Stimulated activated CD8-positive, alpha-beta memory T cell treated with anti-CD3 and anti-CD28 coated beads, Interleukin-4, amount 100 ng/mL, for 48 hours (primary cell): ENCODE measurements at regions not wholly inside any gene's neighbourhood (a gene's known extent, or its start where the extent isn't known, plus 50 kb on each side); places are given as distances from the start of the nearest gene placed in this dataset.
"Not testable (repeated sequence)": the region's sequence is repeated elsewhere in the genome, so short reads cannot be mapped to it uniquely, and the experiment has no call there.

Experiments used
- DNase-seq: peaks from one replicate; pipeline ENCODE4 v3.0.0-alpha.2; 2020

DNA sequence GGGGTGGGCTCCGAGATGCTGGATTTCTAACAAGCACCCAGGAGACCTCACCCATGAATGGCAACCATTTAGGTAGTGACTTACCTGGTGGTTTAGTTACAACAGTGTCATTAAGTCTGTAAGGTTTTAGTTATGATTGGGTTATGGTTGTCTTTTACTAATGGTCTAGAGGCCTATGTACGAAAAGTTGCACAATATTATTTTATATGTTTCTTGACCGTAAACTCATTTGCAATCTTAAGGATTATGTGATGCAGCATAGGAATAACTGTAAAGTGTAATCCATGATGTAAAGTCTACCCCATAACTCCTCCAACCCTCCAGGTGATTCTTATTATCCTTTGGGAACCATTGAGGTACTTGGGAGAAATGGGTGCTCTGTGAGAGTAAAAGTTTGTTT, 155.4 kb upstream of the ZEB2 start:
- DNase-seq, result no peak

DNA sequence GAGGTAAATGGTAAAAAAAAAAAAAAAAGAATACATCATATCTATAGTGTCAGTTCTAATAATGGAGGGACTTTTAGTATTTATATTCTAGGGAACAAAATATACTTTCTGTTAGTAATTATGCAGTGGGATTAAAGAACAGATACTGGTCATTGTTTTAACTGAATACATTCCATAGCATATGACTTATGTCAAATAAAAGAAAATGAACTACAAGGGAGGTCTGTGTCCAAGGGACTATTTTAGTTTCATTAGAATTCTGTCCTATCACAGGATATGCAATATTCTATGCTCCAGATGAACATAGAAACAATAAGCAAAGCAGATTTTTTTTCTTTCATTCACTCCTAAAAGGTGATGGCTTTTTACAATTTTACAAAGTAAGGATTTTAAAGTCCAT, 154.2 kb upstream of the ZEB2 start:
- DNase-seq, result no peak

DNA sequence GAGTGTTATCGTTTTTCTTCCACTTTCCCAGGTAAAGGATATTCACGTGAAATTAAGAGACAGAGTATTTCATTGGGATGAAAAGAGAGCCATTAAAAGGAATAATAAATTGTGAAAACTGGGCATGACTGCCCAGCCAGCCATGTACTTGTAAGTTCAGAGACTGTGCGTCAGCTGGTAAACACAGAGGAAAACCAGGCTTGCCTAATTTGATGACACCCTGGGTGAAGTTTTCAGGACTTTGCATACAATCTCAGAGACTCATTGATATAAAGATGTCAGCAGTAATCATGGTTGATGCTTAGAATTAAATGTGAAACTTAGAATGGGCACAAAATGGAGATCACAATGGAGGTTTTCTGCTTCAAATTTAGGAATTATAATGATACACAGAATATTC, 153.5 kb upstream of the ZEB2 start:
- DNase-seq, result no peak

DNA sequence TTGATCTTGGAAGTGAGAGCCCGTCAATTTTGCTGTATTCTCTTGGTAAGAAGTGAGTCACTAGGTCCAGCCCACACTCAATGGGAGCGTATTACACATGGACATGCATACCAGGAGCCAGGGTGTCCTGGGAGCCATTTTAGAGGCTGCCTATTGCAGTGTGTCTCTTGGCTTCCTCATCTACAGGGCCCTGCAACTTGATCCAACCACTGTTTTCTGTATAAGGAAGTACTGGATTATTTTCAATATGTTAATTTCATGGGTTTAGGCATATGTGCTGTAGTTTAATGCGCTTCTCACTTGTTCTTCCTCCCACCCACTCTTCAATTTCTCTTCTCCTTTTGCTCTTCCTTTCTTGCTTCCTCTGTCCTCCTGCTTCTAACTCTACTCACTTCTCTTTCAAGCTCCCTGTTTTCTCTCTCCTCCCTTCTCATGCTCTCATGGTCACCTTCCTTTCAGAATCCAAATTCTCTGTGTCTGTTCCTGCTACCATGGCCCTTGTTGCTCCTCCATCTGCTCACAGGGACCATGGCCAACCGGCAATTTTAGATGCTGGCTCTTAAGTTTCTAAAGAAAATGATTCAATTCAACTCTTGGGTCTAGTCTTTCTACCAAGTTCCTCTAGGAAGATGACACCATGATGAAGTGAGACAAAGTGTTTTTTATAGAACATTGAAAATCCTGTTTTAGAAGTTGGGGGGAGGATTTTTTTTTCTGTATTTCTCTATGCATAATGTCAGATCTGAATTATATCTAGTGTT, 152.0 kb upstream of the ZEB2 start:
- DNase-seq, result no peak

DNA sequence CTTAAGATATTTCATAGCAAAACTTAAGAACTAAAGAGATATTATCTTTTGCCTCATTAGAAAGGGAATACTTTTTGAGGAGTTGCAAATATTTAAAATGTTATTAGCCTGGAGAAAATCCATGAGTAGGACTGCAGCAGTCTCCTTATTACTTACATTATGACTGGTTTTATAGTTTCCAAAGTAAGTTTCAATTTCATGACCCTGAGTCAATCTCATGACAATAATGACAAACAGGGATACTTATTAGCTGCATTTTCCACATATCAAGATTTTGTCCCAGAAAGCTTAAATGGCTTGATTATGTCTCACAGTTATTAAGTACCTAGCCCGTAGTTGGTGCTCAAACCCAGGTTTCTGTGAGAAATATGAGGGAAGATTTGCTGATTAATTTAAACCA, 150.8 kb upstream of the ZEB2 start:
- DNase-seq, result no peak

DNA sequence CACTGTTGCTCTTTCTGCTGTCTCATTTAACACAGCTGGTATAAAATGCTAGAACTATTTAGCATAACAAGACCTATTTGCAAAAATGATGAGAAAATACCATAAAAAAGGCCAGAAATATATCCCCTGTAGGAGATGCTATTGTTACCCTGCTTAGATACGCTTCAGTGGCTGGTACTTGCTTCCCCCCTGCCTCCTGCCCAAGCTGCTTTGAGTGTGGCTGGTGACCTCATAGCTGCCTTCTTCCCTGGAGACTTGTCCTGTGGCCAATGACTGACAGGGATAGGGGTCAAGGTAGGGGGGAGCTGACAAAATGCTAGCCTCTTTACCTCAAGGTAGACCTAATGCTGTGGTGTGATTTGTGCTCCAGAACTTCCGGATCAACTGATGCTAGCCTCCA, 150.2 kb upstream of the ZEB2 start:
- DNase-seq, result no peak

DNA sequence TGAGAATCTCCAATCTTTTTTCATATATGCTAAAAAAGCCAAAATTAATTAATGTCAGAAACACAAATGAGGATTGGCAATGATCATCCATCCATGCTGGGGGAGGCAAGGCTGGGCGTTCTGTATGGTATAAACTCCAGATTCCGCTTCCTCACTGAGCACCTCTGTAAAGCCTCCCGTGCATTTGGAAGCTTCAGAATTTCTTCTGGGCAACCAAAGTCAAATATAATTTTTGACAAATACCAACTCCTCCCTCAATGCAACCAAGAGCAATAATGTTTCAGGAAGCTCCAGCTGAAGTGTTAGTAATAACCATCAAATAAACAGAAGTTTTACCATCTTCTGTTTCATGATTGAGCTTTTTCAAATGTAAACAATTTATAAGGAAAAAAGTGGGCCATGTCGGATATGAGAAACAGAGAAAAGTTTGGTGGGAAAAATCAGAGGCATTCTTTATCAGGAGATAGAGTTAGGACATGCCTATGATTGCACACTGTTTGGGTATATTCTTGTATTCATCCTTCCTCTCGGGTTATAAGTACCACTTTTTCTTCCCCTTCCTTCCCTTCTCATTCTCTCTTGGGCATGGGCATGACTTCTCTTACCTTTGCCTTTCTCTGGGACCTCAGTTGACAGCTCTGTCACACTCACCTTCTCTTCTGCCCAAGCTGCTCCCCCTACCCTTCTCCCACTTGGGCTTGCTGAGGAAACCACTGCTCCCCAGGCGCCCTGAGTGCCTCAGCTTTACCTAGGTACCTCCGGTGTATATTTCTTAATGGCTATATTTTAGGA, 149.5 kb upstream of the ZEB2 start:
- DNase-seq, result no peak

DNA sequence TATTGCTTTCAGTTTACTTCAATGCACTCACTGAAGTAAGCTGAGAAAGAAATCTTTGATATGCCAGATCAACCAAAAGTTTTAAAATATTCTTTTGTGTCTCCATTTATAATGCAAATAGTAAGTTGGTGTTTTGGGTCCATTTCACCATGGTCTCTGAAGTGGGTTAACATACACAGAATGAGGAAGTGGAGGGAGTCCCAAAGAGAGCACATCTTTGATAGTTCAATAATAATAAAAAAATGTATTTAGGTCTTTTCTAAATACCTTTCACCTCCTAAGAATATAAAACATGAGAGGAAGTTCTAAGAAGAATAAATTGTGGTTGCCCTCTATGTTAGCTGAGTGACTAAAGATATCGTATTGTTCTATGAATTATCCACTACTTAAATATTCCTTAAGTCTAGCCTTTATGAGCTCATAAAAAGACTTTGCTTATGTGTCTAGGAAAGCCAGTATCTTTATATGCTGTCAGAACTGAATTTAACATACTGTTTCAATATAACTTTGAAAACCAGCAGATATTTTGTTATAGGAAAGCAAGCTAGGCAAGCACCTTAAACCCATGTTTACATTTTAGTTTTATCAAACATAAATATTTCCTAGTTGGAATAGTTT, 148.7 kb upstream of the ZEB2 start:
- DNase-seq, result no peak

DNA sequence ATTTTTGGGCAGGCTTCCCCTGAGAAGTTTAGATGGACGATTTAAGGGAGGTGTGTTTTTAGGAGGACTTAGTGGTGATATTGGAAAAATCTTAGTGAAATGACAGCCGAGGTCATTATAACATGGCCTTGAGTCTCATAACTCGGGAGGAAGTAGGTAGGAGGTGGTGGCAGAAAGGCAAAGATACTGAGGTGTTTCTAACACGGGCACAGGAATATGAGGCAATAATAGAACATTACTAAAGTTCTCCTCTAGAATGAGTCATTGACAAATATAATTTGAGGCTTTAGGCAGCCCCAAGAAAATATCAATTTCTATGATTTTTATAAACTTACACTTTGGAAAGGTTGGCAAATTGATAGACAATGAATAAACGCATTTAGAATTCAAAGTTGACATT, 146.1 kb upstream of the ZEB2 start:
- no peak for DNase-seq

DNA sequence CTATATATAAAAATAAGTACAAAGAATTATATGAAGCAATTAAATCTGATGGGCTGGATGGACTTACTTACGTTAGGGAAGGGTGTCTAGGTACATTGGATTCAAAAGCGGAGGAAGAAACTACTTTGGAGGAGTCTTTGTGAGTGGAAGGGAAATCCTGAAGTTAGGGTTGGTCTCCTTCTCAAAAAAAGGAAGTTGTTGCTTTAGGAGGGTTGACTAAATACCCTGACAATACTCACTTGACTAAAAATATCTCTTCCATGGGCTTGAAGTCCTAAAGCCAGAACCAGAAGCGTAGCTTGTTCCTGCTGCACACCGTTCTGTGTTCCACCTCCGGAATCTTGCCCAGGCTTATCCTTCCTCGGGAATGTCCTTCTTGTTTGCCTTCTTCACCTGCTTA, 143.3 kb upstream of the ZEB2 start:
- no peak for DNase-seq

DNA sequence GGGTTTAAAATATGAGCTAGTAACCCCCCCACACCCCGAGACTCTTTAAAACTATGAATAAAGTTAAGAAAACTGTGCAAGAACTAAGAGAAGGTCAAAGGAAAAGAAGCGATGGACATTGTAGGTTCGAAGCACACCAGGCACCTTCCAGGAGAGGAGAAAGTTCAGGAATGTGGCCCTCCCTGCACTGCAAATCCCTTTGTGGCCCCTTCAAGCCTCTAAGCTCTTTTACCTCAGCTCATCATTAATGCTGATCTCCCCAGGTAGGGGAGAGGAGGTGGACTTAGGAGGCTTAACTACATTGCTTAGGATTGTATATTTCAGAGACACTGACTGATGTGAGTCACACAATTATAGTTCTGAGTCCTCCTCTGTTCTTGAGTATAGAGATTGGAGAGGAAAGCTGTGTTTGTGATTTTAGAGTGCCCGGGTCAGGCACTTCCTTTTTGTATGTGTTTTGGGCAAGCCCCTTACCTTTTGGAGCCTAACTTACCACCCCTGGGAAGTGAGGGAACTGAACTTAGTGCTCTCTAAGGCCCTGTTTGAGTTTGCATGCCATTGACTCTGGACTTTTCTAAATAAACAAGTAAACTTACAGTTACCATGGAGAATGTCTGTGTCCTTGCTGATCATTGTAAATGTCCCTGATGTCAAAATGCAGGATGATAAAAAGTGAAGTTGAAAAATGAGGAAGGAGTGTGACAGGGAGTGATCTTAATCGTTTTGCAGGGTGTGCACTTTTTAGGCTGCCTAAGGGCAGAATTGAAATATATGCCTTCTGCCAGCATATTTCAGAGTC, 140.8 kb upstream of the ZEB2 start:
- DNase-seq, result no peak

DNA sequence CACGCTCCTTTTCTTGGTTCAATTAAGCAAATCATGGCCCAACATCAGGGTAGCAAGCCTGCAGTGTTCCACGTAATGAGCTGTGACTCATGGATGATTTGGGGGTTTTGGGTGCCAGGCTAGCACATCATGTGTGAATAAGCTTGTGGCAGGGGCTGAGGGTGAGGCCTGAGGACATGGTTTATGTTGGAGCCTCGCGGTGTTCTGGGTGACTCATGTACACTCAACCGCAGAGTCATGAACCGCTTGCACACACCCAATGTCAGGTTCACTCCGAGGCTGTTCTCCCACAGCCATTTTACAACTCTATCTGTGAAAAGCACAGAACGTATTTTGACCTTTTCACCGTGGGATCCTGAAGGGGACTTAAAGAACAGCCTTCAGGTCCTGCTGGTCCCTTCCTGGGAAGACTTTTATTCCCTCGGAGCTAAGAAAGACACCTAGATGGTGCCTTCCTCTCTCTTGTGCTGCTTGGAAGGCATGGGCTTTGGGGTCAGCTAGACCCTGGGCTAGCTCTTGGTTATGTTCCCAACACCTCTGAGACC, 139.9 kb upstream of the ZEB2 start:
- DNase-seq, result peak; percentile 56

DNA sequence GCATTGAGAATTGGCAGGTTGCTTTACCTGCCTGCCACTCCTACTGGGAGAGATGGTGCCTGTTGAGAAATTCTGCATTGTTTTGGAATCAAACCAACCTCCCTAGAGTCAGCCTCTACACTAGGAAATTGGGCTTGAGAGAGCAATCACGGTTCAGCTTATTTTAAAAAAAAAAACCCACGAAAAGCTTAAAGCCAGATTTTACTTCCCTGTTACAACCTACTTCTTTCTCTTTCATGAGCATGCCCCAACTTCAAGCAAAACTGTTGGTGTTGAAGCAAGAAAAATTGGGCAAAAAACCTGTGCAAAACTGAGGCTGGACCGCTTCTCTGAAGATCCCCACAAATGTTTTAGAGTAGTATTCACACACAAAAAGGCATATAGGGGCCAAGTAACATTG, 134.6 kb upstream of the ZEB2 start:
- DNase-seq, result no peak

DNA sequence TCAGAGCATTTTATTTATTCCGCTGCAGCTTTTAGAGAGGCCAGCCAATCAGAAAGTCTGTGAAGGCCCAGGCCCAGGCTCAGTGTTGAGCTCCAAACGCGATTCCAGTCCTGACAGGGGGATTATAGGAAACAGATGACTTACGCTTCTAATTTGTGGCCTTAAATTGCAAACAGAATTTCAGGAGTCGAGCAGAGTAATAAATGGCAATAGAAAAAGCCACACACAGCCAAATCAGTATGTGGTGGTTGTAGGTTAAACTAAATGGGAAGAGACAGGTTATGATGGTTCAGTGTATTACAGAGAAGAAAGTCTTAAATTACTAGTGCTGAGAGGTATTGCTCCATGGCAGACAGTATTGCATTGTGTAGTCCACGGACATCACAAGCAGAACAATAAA, 131.0 kb upstream of the ZEB2 start:
- DNase-seq, result no peak

DNA sequence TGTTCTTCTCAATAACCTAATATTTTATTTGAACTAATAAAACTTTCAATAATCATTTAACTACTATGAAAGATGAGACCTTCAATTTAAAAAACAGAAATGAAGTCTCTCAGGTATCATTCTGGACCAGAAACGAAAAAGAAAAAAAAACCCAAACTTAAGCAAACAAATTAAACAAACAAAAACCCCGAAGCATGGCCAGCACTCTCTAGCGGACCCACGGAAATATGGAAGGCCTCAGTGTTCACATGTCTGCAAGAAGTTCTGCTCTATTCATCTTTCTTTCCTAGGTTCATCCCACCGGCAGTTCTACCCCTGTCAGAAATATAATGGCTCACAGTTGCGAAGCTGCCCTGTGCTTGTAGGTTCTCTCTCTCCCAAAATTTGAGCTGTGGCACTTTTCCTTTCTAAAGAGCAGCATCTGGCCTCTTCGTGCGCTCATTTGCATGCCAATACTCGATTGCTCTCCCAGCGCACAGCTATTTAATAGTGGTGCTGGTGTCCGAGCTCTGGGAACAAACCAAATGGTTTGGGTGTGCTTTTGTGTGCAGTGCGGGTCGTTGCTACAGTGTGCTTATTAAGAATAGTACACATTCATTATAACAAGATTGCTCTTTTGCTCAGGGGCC, 129.0 kb upstream of the ZEB2 start:
- no peak for DNase-seq

DNA sequence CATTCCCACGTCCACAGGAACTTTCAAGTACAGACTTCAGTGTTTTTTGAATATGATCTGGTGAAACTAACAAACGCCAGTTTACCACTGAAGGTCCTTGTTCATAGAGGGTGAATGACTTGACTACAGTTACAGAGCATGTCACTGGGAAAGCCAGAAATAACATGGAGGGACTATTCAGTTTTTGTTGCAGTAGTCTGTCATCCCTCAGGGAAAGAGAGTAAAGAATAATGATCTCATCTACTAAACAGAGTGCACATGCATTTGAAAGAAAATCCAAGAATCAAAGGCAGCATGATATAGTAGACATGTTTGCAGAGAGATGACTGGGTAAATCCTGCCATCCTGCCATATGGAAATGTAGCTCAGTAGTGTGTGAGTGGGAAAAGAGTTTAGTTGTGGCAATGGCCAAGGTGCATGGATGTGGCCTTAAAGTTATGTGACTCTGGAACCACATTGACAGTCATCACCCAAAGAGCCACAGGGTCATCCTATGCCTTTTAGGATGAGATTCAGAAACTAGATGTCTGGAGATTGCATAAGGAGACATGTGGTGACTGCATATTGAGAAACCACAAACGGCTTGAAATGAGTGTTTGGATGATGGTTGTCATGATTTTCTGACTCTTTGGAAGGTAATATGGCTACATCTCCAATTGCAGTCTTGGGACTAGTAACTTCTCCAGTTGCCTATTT, 125.3 kb upstream of the ZEB2 start:
- DNase-seq, result no peak

DNA sequence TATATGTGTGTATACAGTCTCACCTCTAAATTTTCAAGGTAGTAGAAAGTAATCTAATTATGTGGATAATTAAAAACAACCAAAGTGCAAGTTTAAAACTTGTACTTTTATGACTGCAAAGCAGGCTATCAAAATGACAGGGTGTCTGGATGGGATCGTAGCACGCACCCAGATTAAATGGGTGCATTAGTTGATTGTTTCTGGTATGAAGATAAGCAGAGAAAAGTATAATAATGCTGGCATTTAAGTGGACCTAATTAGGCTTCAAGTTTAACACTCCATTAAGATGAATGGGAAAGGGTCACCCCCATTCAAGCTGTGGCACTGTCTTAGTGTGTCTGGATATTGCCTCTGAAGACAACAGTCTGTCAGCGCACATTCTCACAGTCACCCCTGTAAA, 124.6 kb upstream of the ZEB2 start:
- no peak for DNase-seq

DNA sequence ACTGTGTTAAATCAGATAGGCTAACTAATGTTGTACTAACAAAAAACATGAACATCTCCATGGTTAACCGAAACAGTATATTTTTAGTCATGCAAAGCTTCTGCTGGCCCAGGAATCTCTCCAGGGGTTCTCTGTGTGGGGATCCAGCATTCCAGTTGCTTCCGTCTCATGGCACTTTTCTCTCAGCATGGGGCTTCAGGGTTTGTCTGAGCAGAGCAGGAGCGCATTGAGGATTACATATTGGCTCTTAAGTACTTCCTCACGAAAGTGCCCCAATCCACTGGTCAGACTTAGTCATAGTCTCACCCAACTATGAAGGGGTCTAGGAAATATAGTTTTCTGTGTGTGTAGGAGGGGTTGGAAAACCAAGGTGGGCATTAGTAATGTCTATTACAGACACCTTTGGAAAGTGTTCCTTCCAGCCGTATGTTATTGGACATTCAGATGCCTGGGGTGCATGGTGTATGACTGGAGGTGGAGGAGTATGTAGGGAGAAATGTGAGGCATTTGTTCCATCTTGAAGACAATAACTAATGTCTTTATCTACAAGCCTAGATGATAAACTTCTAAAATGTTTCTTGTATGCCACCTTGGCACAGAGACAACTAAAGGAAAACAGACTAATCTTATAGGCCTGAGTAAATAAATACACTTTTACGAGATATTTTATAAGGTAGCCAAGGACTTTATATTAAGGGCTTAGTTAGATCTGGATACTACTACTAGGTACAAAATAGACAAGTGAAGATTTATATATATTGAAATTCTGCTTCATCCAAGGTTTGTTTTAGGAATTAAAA, 123.8 kb upstream of the ZEB2 start:
- DNase-seq, result no peak

DNA sequence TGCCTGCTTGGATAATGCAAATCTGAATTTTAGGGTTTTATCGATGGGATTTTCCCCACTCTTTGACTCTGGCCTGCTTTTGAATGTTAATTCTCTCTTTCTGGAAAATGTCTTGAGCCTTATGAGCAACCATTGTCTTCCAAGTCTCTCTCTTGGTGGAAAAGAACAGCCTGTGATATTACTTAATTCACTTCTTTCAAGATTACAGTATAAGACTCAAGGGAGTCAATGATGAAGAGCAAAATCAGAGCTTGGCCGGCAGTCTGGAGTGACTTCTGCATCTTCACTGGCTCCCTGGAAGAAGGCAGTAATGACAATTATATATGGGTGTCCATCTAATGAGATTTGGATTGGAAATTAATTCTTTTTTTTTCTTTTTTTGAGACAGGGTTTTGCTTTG, 122.9 kb upstream of the ZEB2 start:
- no peak for DNase-seq

DNA sequence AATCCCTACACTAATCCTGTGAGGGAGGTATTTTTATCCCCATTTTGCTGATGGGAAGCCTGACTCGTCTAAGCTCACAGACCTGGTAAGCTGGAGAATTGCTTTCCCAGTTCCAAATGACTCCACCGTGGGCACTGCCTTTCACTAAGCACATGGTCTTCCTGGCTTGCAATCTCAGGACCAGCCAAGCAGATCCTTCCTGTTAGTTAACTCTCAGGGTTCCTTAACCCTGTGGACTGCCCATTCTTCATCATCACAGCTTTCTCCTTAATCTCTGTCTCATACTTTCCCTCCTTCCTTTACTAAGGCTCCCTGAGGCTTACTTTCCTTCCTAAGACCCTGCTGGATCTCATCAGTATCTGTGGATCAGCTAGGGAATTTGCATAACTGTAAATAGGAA, 122.2 kb upstream of the ZEB2 start:
- no peak for DNase-seq

DNA sequence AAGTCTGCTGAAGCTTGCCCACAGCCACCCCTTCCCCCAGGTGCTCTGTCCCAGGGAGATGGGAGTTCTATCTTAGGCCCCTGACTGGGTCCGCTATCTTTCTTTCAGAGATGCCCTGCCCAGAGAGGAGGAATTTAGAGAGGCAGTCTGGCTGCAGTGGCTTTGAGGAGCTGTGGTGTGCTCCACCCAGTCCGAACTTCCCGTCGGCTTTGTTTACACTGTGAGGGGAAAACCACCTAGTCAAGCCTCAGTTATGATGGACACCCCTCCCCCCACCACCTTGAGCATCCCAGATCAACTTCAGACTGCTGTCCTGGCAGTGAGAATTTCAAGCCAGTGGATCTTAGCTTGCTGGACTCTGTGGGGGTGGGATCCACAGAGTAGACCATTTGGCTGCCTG, 118.3 kb upstream of the ZEB2 start:
- DNase-seq, result not testable (repeated sequence)
